ENCODE measurements at regions not wholly inside any gene's neighbourhood (a gene's known extent, or its start where the extent isn't known, plus 50 kb on each side); places are given as distances from the start of the nearest gene placed in this dataset.
"Not testable (repeated sequence)": the region's sequence is repeated elsewhere in the genome, so short reads cannot be mapped to it uniquely, and the experiment has no call there.

GRCh38 chr6:139998478-139998877 is 624.0 kb upstream of the CITED2 start:
- TF ChIP-seq CTCF, POLR2AphosphoS5 (IDR thresholded peaks at IDR 0.05): not testable (repeated sequence)
